Caco-2 (cell line): ENCODE measurements at regions not wholly inside any gene's neighbourhood (a gene's known extent, or its start where the extent isn't known, plus 50 kb on each side); places are given as distances from the start of the nearest gene placed in this dataset.

Experiments
- BruUV-seq: library from RNA; stranded (reverse); fragments of 400-500 nt; replicated peaks from 2 replicates; lab custom pipeline; 2021; lab: Mats Ljungman, UMichigan
- CTCF ChIA-PET: fragments of 300-600 bp; sonication (Branson Sonifier 250); formaldehyde crosslinking; loops from one replicate; lab custom pipeline; 2022; ENCODE audit warnings: antibody characterized with exemption; lab: Charles Lee
- POLR2A ChIA-PET: fragments of 300-600 bp; sonication (Branson Sonifier 250); formaldehyde crosslinking; loops from one replicate; lab custom pipeline; 2022; ENCODE audit warnings: antibody characterized with exemption; lab: Charles Lee
- DNase-seq, 2 experiments: peaks; one replicate each; pipeline versions ENCODE4 v3.0.0 to v3.0.0-alpha.2; 2020 to 2022
- H3K27me3 ChIP-seq: replicated peaks from 2 replicates; pipeline ENCODE4 v1.6.0; 2011; ENCODE audit warnings: low read length; ENCODE audit not compliant: control insufficient read depth, insufficient read depth
- H3K36me3 ChIP-seq: 2 replicates; pipeline ENCODE4 v1.5.1; 2011; ENCODE audit warnings: low read length; ENCODE audit not compliant: control insufficient read depth, insufficient read depth
- H3K4me1 ChIP-seq: fragments of 250-450 bp; sonication (Bioruptor Pico); 2 replicates; pipeline ENCODE4 v1.5.1; 2020; ENCODE audit warnings: mild to moderate bottlenecking
- H3K4me3 ChIP-seq: 2 replicates; pipeline ENCODE4 v1.5.1; 2011; ENCODE audit warnings: low read depth, mild to moderate bottlenecking, control low read depth, low read length
- H3K9me3 ChIP-seq: fragments of 250-450 bp; sonication (Bioruptor Pico); 2 replicates; pipeline ENCODE4 v1.5.1; 2020; ENCODE audit warnings: mild to moderate bottlenecking, moderate library complexity
- H3K27ac Mint-ChIP-seq: one replicate; pipeline ENCODE4 v1.8.0; 2022; ENCODE audit warnings: mixed read lengths; ENCODE audit not compliant: unreplicated experiment
- H3K27me3 Mint-ChIP-seq: one replicate; pipeline ENCODE4 v1.8.0; 2022; ENCODE audit warnings: mixed read lengths; ENCODE audit not compliant: insufficient read depth, unreplicated experiment
- H3K36me3 Mint-ChIP-seq: one replicate; pipeline ENCODE4 v1.8.0; 2022; ENCODE audit warnings: mild to moderate bottlenecking, mixed read lengths; ENCODE audit not compliant: insufficient read depth, unreplicated experiment
- H3K4me1 Mint-ChIP-seq: one replicate; pipeline ENCODE4 v1.8.0; 2022; ENCODE audit warnings: low read depth, mixed read lengths; ENCODE audit not compliant: unreplicated experiment
- H3K4me3 Mint-ChIP-seq: one replicate; pipeline ENCODE4 v1.8.0; 2022; ENCODE audit warnings: mild to moderate bottlenecking, moderate library complexity, mixed read lengths; ENCODE audit not compliant: unreplicated experiment
- H3K9me3 Mint-ChIP-seq: one replicate; pipeline ENCODE4 v1.8.0; 2022; ENCODE audit warnings: mixed read lengths; ENCODE audit not compliant: unreplicated experiment
- CTCF ChIP-seq, 2 experiments: fragments of 200-600 bp in 1 of 2; IDR thresholded peaks; 1 replicate in 1 of 2; 2 replicates in 1 of 2; pipeline versions ENCODE4 v1.5.1 to v1.8.0; 2011 to 2022; ENCODE audit warnings: antibody characterized with exemption in 1 of 2, control low read depth in 1 of 2, inconsistent platforms in 1 of 2, low read depth in 1 of 2, low read length in 1 of 2, mild to moderate bottlenecking in 1 of 2, moderate library complexity in 1 of 2; ENCODE audit not compliant: insufficient read depth in 1 of 2, severe bottlenecking in 1 of 2, unreplicated experiment in 1 of 2
- intact Hi-C: fragments of 100-400 bp; cut with micrococcal nuclease; formaldehyde crosslinking; loops from one replicate; pipeline ENCODE4 v1.10.0; 2022; ENCODE audit not compliant: unreplicated experiment

DNA sequence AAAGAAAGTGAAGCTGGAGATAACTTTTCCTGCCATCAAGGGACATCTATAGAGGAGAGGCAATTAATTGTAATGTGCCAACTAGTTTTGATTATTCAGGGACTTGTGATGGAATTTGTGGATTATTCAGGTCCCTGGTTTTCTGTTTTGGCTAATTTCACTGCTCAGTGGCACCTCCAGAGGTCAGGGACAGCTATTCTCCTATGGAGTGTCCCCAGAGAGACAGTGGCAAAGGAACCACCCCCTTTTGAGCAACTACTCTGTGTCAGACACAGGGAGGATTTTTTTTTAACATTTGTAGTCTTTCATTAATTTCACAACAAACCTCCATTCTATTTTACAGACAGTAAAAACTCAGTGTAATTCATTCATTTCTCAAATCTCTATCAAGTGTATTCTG is 206.0 kb upstream of the SPRED2 start:
- Histone ChIP-seq H3K4me1 (no peaks in the 10 kb centered on the region), H3K4me3 (no peak overlapping the region), H3K9me3 (no peaks in the 10 kb centered on the region), H3K36me3 (no peaks in the 10 kb centered on the region), H3K27me3 (no peaks in the 10 kb centered on the region)
- Mint-ChIP-seq H3K4me3 (no peak overlapping the region), H3K9me3 (no peaks in the 10 kb centered on the region), H3K27me3 (peaks cover 12% of the 10 kb centered on the region), H3K27ac (no peak overlapping the region), H3K36me3 (no peaks in the 10 kb centered on the region), H3K4me1 (no peaks in the 10 kb centered on the region)
- no peak for DNase-seq
- ChIA-PET POLR2A (no interaction called here), CTCF (interaction anchor here (0.7 to 1.2 kb wide), 2 partner anchors 54 to 72 kb away, joined by 3 read pairs; no protein-coding TSS in a partner anchor)
- intact Hi-C loops: no loop called here
- no TSS peak for BruUV-seq
- peak; percentile 21 to 43 for TF ChIP-seq CTCF (IDR thresholded peaks at IDR 0.05; ENCODE audit: insufficient read depth in 1 of 2, low read depth in 1 of 2, low read length in 1 of 2, severe bottlenecking in 1 of 2, unreplicated experiment in 1 of 2)

GRCh38 chr2:65636813-65637483 is 204.5 kb upstream of the SPRED2 start:
- no peaks in the 10 kb centered on the region for H3K4me1 Mint-ChIP-seq
- H3K27me3 ChIP-seq: no peaks in the 10 kb centered on the region
- H3K4me3 ChIP-seq: no peak overlapping the region
- ChIA-PET CTCF (no interaction called here), POLR2A (no interaction called here)
- H3K27ac Mint-ChIP-seq: no peak overlapping the region
- no peak for DNase-seq
- no peaks in the 10 kb centered on the region for H3K4me1 ChIP-seq
- intact Hi-C loops: no loop called here
- no peaks in the 10 kb centered on the region for H3K36me3 Mint-ChIP-seq
- no peaks in the 10 kb centered on the region for H3K9me3 ChIP-seq
- TF ChIP-seq CTCF (IDR thresholded peaks at IDR 0.05; ENCODE audit: insufficient read depth in 1 of 2, low read depth in 1 of 2, low read length in 1 of 2, severe bottlenecking in 1 of 2, unreplicated experiment in 1 of 2): no peak
- no TSS peak for BruUV-seq
- H3K27me3 Mint-ChIP-seq: peaks cover 15% of the 10 kb centered on the region
- H3K36me3 ChIP-seq: no peaks in the 10 kb centered on the region
- H3K9me3 Mint-ChIP-seq: no peaks in the 10 kb centered on the region
- no peak overlapping the region for H3K4me3 Mint-ChIP-seq

- Mint-ChIP-seq H3K4me1 (no peaks in the 10 kb centered on the region), H3K9me3 (no peaks in the 10 kb centered on the region), H3K36me3 (no peaks in the 10 kb centered on the region), H3K27ac (no peak overlapping the region), H3K27me3 (peaks cover 15% of the 10 kb centered on the region), H3K4me3 (no peak overlapping the region)
- DNase-seq: no peak
- CTCF ChIA-PET: no interaction called here
- POLR2A ChIA-PET: no interaction called here
- H3K4me1 ChIP-seq: no peaks in the 10 kb centered on the region
- H3K4me3 ChIP-seq: no peak overlapping the region
- no peaks in the 10 kb centered on the region for H3K36me3 ChIP-seq
- intact Hi-C loops: no loop called here
- BruUV-seq: no TSS peak
- H3K9me3 ChIP-seq: no peaks in the 10 kb centered on the region
- no peaks in the 10 kb centered on the region for H3K27me3 ChIP-seq
- TF ChIP-seq CTCF (IDR thresholded peaks at IDR 0.05; ENCODE audit: insufficient read depth in 1 of 2, low read depth in 1 of 2, low read length in 1 of 2, severe bottlenecking in 1 of 2, unreplicated experiment in 1 of 2): no peak
These were observed 203.6 kb upstream of the SPRED2 start for GRCh38 chr2:65636024-65636423.
